A549 (cell line): ENCODE measurements at regions not wholly inside any gene's neighbourhood (a gene's known extent, or its start where the extent isn't known, plus 50 kb on each side); places are given as distances from the start of the nearest gene placed in this dataset.

ENCODE experiments used
- CEBPB ChIP-seq, 2 experiments: fragments of >200 bp in 1 of 2; sonication (Bioruptor Twin) in 1 of 2; formaldehyde crosslinking in 1 of 2; IDR thresholded peaks; 2 replicates each; pipeline ENCODE4 v1.6.1; 2012 to 2016
- FOSB ChIP-seq: fragments of 250-450 bp; sonication (Bioruptor Pico); IDR thresholded peaks from 2 replicates; pipeline ENCODE4 v1.5.0; 2020; ENCODE audit warnings: mild to moderate bottlenecking, moderate library complexity
- HOXB13 ChIP-seq: fragments of 250-450 bp; sonication (Bioruptor Pico); IDR thresholded peaks from 2 replicates; pipeline ENCODE4 v1.5.0; 2020; ENCODE audit warnings: low read depth, mild to moderate bottlenecking, moderate library complexity
- NR3C1 ChIP-seq: fragments of >200 bp; sonication (Bioruptor Twin); formaldehyde crosslinking; IDR thresholded peaks from 3 replicates; pipeline ENCODE4 v1.6.1; 2017
- PHF8 ChIP-seq: fragments of 200-600 bp; sonication (generic); IDR thresholded peaks from 2 replicates; pipeline ENCODE4 v1.6.1; 2016; ENCODE audit warnings: low read depth, mild to moderate bottlenecking, antibody characterized with exemption, moderate library complexity, borderline replicate concordance
- POLR2A ChIP-seq: IDR thresholded peaks from 2 replicates; pipeline ENCODE4 v1.6.1; 2012; ENCODE audit warnings: mild to moderate bottlenecking, low read length
- SMC3 ChIP-seq: fragments of >200 bp; sonication (Bioruptor Twin); formaldehyde crosslinking; IDR thresholded peaks from 3 replicates; pipeline ENCODE4 v1.6.1; 2018; ENCODE audit warnings: inconsistent platforms
- ZSCAN20 ChIP-seq: fragments of 250-450 bp; sonication (Bioruptor Pico); IDR thresholded peaks from 2 replicates; pipeline ENCODE4 v1.8.0; 2022; ENCODE audit warnings: mild to moderate bottlenecking, moderate library complexity
- TF ChIP-seq, protein P1 (sequence below): fragments of >200 bp; sonication (Bioruptor Twin); formaldehyde crosslinking; IDR thresholded peaks from 3 replicates; pipeline ENCODE4 v1.5.1; 2016
- TF ChIP-seq, protein P2 (sequence below): IDR thresholded peaks from 2 replicates; pipeline ENCODE4 v1.6.1; 2012
- TF ChIP-seq, protein P3 (sequence below): fragments of 200-600 bp; sonication (generic); IDR thresholded peaks from 2 replicates; pipeline ENCODE4 v1.6.1; 2016; ENCODE audit warnings: antibody characterized with exemption, mild to moderate bottlenecking, moderate library complexity

DNA sequence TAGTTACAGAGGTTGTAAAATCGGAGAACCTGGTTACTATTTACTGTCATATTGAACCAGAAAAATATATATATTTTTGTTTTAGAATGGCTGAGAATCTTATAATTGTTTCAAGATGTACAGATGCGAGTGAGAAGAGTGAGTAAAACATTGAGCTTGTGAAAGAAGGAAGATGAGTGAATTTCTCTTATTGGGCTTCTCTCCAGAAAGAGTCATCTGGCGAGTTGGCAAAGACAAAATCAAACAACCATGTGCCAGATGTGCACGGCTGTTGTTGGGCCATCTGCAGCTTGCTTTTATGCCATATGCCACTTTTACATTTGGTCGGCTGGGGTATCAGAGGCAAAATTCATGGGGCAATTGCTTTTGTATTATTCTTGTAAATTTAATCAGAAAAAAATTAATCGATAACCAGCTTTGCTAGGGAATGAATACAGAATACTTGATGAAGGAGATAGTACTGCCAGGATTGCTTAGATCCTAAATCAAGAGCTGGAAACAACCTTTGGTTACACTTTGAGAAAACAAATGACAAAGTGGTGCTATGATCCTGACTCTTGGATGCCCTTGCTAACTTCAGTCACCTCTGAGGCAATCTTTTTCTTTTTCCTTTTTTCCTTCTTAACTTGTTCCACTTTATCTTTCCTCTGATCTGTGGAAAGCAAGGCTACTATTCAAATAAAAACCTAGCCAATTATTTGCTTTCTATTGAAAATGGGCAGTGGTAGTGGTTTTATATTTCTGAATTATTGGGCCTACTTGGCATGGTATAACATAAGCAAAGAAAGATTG is 97.1 kb upstream of the GRIK2 start:
- TF ChIP-seq CEBPB (IDR thresholded peaks at IDR 0.05) (no peak), POLR2A (no peak), ZSCAN20 (CRISPR knock-in tag) (no peak), HOXB13 (CRISPR knock-in tag) (no peak), NR3C1 (no peak), FOSB (CRISPR knock-in tag) (no peak), SMC3 (no peak), PHF8 (no peak)
- TF ChIP-seq, protein P1, sequence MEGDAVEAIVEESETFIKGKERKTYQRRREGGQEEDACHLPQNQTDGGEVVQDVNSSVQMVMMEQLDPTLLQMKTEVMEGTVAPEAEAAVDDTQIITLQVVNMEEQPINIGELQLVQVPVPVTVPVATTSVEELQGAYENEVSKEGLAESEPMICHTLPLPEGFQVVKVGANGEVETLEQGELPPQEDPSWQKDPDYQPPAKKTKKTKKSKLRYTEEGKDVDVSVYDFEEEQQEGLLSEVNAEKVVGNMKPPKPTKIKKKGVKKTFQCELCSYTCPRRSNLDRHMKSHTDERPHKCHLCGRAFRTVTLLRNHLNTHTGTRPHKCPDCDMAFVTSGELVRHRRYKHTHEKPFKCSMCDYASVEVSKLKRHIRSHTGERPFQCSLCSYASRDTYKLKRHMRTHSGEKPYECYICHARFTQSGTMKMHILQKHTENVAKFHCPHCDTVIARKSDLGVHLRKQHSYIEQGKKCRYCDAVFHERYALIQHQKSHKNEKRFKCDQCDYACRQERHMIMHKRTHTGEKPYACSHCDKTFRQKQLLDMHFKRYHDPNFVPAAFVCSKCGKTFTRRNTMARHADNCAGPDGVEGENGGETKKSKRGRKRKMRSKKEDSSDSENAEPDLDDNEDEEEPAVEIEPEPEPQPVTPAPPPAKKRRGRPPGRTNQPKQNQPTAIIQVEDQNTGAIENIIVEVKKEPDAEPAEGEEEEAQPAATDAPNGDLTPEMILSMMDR, result no peak
- TF ChIP-seq, protein P2, sequence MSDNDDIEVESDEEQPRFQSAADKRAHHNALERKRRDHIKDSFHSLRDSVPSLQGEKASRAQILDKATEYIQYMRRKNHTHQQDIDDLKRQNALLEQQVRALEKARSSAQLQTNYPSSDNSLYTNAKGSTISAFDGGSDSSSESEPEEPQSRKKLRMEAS, result no peak
- TF ChIP-seq, protein P3, sequence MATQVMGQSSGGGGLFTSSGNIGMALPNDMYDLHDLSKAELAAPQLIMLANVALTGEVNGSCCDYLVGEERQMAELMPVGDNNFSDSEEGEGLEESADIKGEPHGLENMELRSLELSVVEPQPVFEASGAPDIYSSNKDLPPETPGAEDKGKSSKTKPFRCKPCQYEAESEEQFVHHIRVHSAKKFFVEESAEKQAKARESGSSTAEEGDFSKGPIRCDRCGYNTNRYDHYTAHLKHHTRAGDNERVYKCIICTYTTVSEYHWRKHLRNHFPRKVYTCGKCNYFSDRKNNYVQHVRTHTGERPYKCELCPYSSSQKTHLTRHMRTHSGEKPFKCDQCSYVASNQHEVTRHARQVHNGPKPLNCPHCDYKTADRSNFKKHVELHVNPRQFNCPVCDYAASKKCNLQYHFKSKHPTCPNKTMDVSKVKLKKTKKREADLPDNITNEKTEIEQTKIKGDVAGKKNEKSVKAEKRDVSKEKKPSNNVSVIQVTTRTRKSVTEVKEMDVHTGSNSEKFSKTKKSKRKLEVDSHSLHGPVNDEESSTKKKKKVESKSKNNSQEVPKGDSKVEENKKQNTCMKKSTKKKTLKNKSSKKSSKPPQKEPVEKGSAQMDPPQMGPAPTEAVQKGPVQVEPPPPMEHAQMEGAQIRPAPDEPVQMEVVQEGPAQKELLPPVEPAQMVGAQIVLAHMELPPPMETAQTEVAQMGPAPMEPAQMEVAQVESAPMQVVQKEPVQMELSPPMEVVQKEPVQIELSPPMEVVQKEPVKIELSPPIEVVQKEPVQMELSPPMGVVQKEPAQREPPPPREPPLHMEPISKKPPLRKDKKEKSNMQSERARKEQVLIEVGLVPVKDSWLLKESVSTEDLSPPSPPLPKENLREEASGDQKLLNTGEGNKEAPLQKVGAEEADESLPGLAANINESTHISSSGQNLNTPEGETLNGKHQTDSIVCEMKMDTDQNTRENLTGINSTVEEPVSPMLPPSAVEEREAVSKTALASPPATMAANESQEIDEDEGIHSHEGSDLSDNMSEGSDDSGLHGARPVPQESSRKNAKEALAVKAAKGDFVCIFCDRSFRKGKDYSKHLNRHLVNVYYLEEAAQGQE, result no peak
